ENCODE measurements at regions not wholly inside any gene's neighbourhood (a gene's known extent, or its start where the extent isn't known, plus 50 kb on each side); places are given as distances from the start of the nearest gene placed in this dataset.

DNA sequence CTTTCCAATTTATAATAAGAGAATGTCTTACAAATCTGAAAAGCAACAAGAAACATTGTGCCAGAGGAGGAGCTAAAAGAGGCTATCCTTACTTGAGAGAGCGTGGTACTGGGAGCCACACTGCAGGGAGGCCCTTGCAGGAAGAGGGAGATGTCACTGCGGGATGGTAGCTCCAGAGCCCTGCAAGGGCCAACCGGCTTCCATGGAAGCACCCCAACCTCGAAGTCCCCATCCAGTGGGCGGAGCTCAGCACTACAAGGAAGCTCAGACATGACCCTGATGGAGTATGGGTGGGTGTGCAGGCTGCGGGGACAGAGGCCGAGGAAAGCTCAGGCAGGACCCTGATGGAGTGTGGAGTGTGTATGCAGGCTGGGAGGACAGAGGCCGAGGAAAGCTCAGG is 57.8 kb upstream of the RPS6KA2 start:
- Histone ChIP-seq H3K27me3 (no peaks in the 10 kb centered on the region), H3K4me3 (no peak overlapping the region), H3K4me1 (no peaks in the 10 kb centered on the region), H3K27ac (no peak overlapping the region), H3K36me3 (no peaks in the 10 kb centered on the region), H3K9me3 (no peaks in the 10 kb centered on the region)
- 69 to 79% methylated on average over 8 of the region's 8 CpGs for WGBS, 2 donors
- no peak for DNase-seq (ENCODE audit: low spot score in 2 of 2)
- TF ChIP-seq EP300 (IDR thresholded peaks at IDR 0.05) (no peak), POLR2A (IDR thresholded peaks at IDR 0.05) (no peak)
- TF ChIP-seq, protein P1, sequence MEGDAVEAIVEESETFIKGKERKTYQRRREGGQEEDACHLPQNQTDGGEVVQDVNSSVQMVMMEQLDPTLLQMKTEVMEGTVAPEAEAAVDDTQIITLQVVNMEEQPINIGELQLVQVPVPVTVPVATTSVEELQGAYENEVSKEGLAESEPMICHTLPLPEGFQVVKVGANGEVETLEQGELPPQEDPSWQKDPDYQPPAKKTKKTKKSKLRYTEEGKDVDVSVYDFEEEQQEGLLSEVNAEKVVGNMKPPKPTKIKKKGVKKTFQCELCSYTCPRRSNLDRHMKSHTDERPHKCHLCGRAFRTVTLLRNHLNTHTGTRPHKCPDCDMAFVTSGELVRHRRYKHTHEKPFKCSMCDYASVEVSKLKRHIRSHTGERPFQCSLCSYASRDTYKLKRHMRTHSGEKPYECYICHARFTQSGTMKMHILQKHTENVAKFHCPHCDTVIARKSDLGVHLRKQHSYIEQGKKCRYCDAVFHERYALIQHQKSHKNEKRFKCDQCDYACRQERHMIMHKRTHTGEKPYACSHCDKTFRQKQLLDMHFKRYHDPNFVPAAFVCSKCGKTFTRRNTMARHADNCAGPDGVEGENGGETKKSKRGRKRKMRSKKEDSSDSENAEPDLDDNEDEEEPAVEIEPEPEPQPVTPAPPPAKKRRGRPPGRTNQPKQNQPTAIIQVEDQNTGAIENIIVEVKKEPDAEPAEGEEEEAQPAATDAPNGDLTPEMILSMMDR (IDR thresholded peaks at IDR 0.05): no peak

DNA sequence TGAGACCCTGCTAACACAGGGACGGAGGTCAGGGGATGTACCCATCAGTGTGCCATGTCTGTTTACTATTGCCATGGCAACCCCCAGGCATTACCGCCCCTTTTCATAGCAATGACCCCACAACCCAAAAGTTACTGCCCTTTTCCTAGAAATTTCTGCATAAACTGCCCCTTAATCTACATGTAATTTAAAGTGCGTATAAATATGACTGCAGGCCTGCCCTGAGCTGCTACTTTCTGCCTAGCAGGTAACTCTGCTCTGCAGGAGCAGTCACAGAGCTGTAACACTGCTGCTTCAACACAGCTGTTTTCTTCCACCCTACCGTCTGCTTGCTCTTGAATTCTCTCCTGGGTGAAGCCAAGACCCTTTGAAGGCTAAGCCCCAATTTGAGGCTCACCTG is 57.1 kb upstream of the RPS6KA2 start:
- Histone ChIP-seq H3K36me3 (no peaks in the 10 kb centered on the region), H3K27ac (no peak overlapping the region), H3K9me3 (no peaks in the 10 kb centered on the region), H3K27me3 (no peaks in the 10 kb centered on the region), H3K4me3 (no peak overlapping the region), H3K4me1 (no peaks in the 10 kb centered on the region)
- TF ChIP-seq, protein P1 (IDR thresholded peaks at IDR 0.05): no peak
- TF ChIP-seq EP300 (IDR thresholded peaks at IDR 0.05) (no peak), POLR2A (IDR thresholded peaks at IDR 0.05) (no peak)
- WGBS, 2 donors: 87 to 90% methylated on average over 4 of the region's 4 CpGs
- DNase-seq (ENCODE audit: low spot score in 2 of 2): no peak

DNA sequence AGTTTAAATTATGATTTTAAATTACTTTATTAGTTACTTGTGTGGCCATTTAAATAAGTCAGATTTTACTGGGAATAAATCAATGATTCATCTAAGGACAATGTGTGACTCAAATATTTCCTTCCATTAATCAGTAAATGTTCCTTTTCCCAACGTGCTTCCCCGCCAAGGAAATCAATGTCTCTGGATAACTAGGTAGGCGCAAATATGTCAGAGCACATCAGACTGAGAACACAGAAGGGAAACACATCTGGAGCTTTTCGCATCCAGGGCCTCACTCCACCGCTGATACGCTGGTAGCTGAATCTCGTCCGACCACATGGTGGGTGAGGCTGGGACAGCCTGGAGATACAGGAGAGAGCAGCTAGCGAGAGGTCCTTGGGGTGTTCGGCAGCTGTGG is 56.4 kb upstream of the RPS6KA2 start:
- Histone ChIP-seq H3K27ac (no peak overlapping the region), H3K27me3 (no peaks in the 10 kb centered on the region), H3K4me1 (no peaks in the 10 kb centered on the region), H3K36me3 (no peaks in the 10 kb centered on the region), H3K9me3 (no peaks in the 10 kb centered on the region), H3K4me3 (no peak overlapping the region)
- WGBS, 2 donors: 82 to 87% methylated on average over 10 of the region's 10 CpGs
- no peak for DNase-seq (ENCODE audit: low spot score in 2 of 2)
- TF ChIP-seq, protein P1 (IDR thresholded peaks at IDR 0.05): no peak
- no peak for TF ChIP-seq EP300 (IDR thresholded peaks at IDR 0.05)
- TF ChIP-seq POLR2A (IDR thresholded peaks at IDR 0.05): no peak

DNA sequence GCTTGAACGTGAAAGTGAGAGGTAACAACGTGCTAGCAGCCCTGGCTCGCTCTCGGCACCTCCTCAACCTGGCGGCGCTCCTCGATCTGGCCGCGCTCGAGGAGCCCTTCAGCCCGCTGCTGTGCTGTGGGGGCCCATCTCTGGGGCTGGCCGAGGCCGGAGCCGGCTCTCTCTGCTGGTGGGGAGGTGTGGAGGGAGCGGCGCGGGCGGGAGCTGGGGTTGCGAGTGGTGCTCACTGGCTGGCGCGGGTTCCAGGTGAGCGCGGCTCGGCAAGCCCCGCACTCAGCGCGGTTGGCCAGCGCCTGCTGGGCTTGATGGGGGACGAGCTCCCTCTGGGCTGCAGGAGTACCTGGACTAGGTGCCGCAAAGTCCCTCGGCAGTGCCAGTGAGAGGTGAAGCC is 52.5 kb upstream of the RPS6KA2 start:
- no peak for TF ChIP-seq EP300 (IDR thresholded peaks at IDR 0.05)
- no peak for TF ChIP-seq POLR2A (IDR thresholded peaks at IDR 0.05)
- TF ChIP-seq, protein P1 (IDR thresholded peaks at IDR 0.05): no peak
- Histone ChIP-seq H3K36me3 (no peaks in the 10 kb centered on the region), H3K27ac (no peak overlapping the region), H3K9me3 (peaks cover 0 to 6% (median 0%) of the 10 kb centered on the region in 4 donors), H3K4me3 (no peak overlapping the region), H3K4me1 (no peaks in the 10 kb centered on the region), H3K27me3 (no peaks in the 10 kb centered on the region)
- 94 to 97% methylated on average over 27 to 29 of the region's 31 CpGs for WGBS, 2 donors
- DNase-seq (ENCODE audit: low spot score in 2 of 2): no peak

DNA sequence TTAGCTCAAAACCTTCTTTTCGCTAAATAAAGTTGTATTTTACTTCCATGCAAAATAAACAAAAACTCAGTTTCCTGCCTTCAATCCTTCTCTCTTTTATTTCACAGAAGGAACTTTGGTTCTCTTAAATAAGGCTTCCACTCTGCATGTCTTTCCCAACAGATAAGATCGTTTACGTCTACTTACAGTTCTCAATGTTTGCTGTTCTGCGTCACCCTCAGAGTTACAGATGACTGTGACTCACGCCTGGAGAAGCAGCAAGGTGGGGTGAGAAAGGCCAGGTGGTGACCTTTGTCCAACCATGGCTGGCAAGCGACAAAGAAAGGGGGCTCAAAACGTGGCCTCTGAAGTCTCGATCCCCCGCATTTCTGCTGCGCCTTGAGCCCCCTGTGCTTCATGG is 51.4 kb upstream of the RPS6KA2 start:
- DNase-seq (ENCODE audit: low spot score in 2 of 2): no peak
- Histone ChIP-seq H3K36me3 (no peaks in the 10 kb centered on the region), H3K27me3 (no peaks in the 10 kb centered on the region), H3K9me3 (peaks cover 0 to 6% (median 0%) of the 10 kb centered on the region in 4 donors), H3K4me1 (no peaks in the 10 kb centered on the region), H3K4me3 (no peak overlapping the region), H3K27ac (no peak overlapping the region)
- TF ChIP-seq EP300 (IDR thresholded peaks at IDR 0.05) (no peak), POLR2A (IDR thresholded peaks at IDR 0.05) (no peak)
- TF ChIP-seq, protein P1 (IDR thresholded peaks at IDR 0.05): no peak
- WGBS, 2 donors: 91 to 92% methylated on average over 10 of the region's 10 CpGs

All from tibial nerve (tissue), 4 donors.